ENCODE measurements at regions not wholly inside any gene's neighbourhood (a gene's known extent, or its start where the extent isn't known, plus 50 kb on each side); places are given as distances from the start of the nearest gene placed in this dataset.

GRCh38 chr18:40079786-40080185 lies 1875.2 kb upstream of the PIK3C3 start:
- H3K27me3 ChIP-seq, result no peaks in the 10 kb centered on the region
- H3K9me3 ChIP-seq, result no peaks in the 10 kb centered on the region
- 50 to 86% (median 56%) methylated on average over 2 of the region's 2 CpGs for WGBS, 3 donors
- DNase-seq, result no peak
- no peak overlapping the region for H3K4me3 ChIP-seq
- H3K4me1 ChIP-seq (ENCODE audit: insufficient read depth), result no peaks in the 10 kb centered on the region
- intact Hi-C loops (cut with DNase I), result no loop called here
- H3K27ac ChIP-seq, result no peak overlapping the region
- no peaks in the 10 kb centered on the region for H3K36me3 ChIP-seq
- TF ChIP-seq CTCF (IDR thresholded peaks at IDR 0.05), result no peak
- TF ChIP-seq POLR2A (IDR thresholded peaks at IDR 0.05), result no peak
- no peak for TF ChIP-seq EP300 (IDR thresholded peaks at IDR 0.05)

GRCh38 chr18:40075616-40076015 lies 1879.4 kb upstream of the PIK3C3 start:
- no peaks in the 10 kb centered on the region for H3K9me3 ChIP-seq
- WGBS, 3 donors, result 78 to 81% (median 79%) methylated on average over 2 of the region's 2 CpGs
- H3K4me1 ChIP-seq (ENCODE audit: insufficient read depth), result no peaks in the 10 kb centered on the region
- TF ChIP-seq POLR2A (IDR thresholded peaks at IDR 0.05), result no peak
- no peak for TF ChIP-seq CTCF (IDR thresholded peaks at IDR 0.05)
- TF ChIP-seq EP300 (IDR thresholded peaks at IDR 0.05), result no peak
- no peak overlapping the region for H3K27ac ChIP-seq
- no peak overlapping the region for H3K4me3 ChIP-seq
- no peaks in the 10 kb centered on the region for H3K36me3 ChIP-seq
- H3K27me3 ChIP-seq, result no peaks in the 10 kb centered on the region
- no peak for DNase-seq
- intact Hi-C loops (cut with DNase I), result no loop called here

- intact Hi-C loops (cut with DNase I), result no loop called here
- TF ChIP-seq POLR2A (IDR thresholded peaks at IDR 0.05) (no peak), CTCF (IDR thresholded peaks at IDR 0.05) (no peak), EP300 (IDR thresholded peaks at IDR 0.05) (no peak)
- H3K9me3 ChIP-seq, result no peaks in the 10 kb centered on the region
- H3K4me3 ChIP-seq, result no peak overlapping the region
- no peaks in the 10 kb centered on the region for H3K36me3 ChIP-seq
- no peaks in the 10 kb centered on the region for H3K4me1 ChIP-seq (ENCODE audit: insufficient read depth)
- no peaks in the 10 kb centered on the region for H3K27me3 ChIP-seq
- H3K27ac ChIP-seq, result no peak overlapping the region
- no peak for DNase-seq
- 72 to 77% (median 73%) methylated on average over 2 of the region's 2 CpGs for WGBS, 3 donors
These were observed 1882.3 kb upstream of the PIK3C3 start for GRCh38 chr18:40072761-40073160.

GRCh38 chr18:40066368-40066767 lies 1888.7 kb upstream of the PIK3C3 start:
- TF ChIP-seq CTCF (IDR thresholded peaks at IDR 0.05) (no peak), EP300 (IDR thresholded peaks at IDR 0.05) (no peak), POLR2A (IDR thresholded peaks at IDR 0.05) (no peak)
- no peaks in the 10 kb centered on the region for H3K9me3 ChIP-seq
- no peaks in the 10 kb centered on the region for H3K27me3 ChIP-seq
- no peaks in the 10 kb centered on the region for H3K36me3 ChIP-seq
- H3K4me3 ChIP-seq, result no peak overlapping the region
- no peak for DNase-seq
- 43 to 62% (median 52%) methylated on average over 1 of the region's 1 CpG for WGBS, 3 donors
- no peaks in the 10 kb centered on the region for H3K4me1 ChIP-seq (ENCODE audit: insufficient read depth)
- intact Hi-C loops (cut with DNase I), result no loop called here
- H3K27ac ChIP-seq, result no peak overlapping the region

GRCh38 chr18:40063488-40063887 lies 1891.5 kb upstream of the PIK3C3 start:
- H3K36me3 ChIP-seq, result no peaks in the 10 kb centered on the region
- DNase-seq, result no peak
- H3K4me3 ChIP-seq, result no peak overlapping the region
- no peaks in the 10 kb centered on the region for H3K27me3 ChIP-seq
- no peak overlapping the region for H3K27ac ChIP-seq
- H3K4me1 ChIP-seq (ENCODE audit: insufficient read depth), result no peaks in the 10 kb centered on the region
- intact Hi-C loops (cut with DNase I), result no loop called here
- TF ChIP-seq CTCF (IDR thresholded peaks at IDR 0.05) (no peak), POLR2A (IDR thresholded peaks at IDR 0.05) (no peak), EP300 (IDR thresholded peaks at IDR 0.05) (no peak)
- no peaks in the 10 kb centered on the region for H3K9me3 ChIP-seq

Data from ovary (tissue), 7 donors.